Neural progenitor cell (in vitro differentiated cells): ENCODE measurements at regions not wholly inside any gene's neighbourhood (a gene's known extent, or its start where the extent isn't known, plus 50 kb on each side); places are given as distances from the start of the nearest gene placed in this dataset.
"Not testable (repeated sequence)": the region's sequence is repeated elsewhere in the genome, so short reads cannot be mapped to it uniquely, and the experiment has no call there.

ENCODE experiments used
- DNase-seq: peaks from one replicate; pipeline ENCODE4 v3.0.0-alpha.2; 2016; ENCODE audit warnings: low spot score
- H2AFZ ChIP-seq: fragments of 200-600 bp; sonication (generic); replicated peaks from 2 replicates; pipeline ENCODE4 v1.6.1; 2016; ENCODE audit warnings: antibody characterized with exemption
- H3F3A ChIP-seq: fragments of 200-600 bp; sonication (generic); 2 replicates; pipeline ENCODE4 v1.6.1; 2016; ENCODE audit warnings: antibody characterized with exemption, low read depth
- H3K27ac ChIP-seq: fragments of 200-600 bp; sonication (generic); 2 replicates; pipeline ENCODE4 v1.5.1; 2016; ENCODE audit warnings: mild to moderate bottlenecking
- H3K27me3 ChIP-seq: fragments of 200-600 bp; sonication (generic); 2 replicates; pipeline ENCODE4 v1.6.1; 2016; ENCODE audit warnings: mild to moderate bottlenecking, moderate library complexity
- H3K36me3 ChIP-seq: fragments of 200-600 bp; sonication (generic); 2 replicates; pipeline ENCODE4 v1.5.1; 2016
- H3K4me1 ChIP-seq: fragments of 200-600 bp; sonication (generic); 2 replicates; pipeline ENCODE4 v1.6.1; 2016; ENCODE audit warnings: mixed run types
- H3K4me2 ChIP-seq: fragments of 200-600 bp; sonication (generic); 2 replicates; pipeline ENCODE4 v1.6.1; 2016
- H3K4me3 ChIP-seq: fragments of 200-600 bp; sonication (generic); 2 replicates; pipeline ENCODE4 v1.5.1; 2016
- H3K79me2 ChIP-seq: fragments of 200-600 bp; sonication (generic); 2 replicates; pipeline ENCODE4 v1.6.1; 2016; ENCODE audit warnings: low read depth
- H3K9ac ChIP-seq: fragments of 200-600 bp; sonication (generic); 2 replicates; pipeline ENCODE4 v1.6.1; 2016
- H3K9me3 ChIP-seq: fragments of 200-600 bp; sonication (generic); 2 replicates; pipeline ENCODE4 v1.5.1; 2016; ENCODE audit warnings: low read depth
- H4K20me1 ChIP-seq: fragments of 200-600 bp; sonication (generic); 2 replicates; pipeline ENCODE4 v1.6.1; 2016; ENCODE audit warnings: low read depth
- H3K27ac Mint-ChIP-seq: 3 replicates; pipeline ENCODE4 v1.8.0; 2021; ENCODE audit warnings: mixed read lengths
- H3K27me3 Mint-ChIP-seq: 2 replicates; pipeline ENCODE4 v1.8.0; 2022; ENCODE audit warnings: low read depth, mild to moderate bottlenecking, inconsistent platforms, moderate library complexity, mixed read lengths; ENCODE audit not compliant: insufficient read depth
- H3K36me3 Mint-ChIP-seq: 3 replicates; pipeline ENCODE4 v1.8.0; 2021; ENCODE audit warnings: mixed read lengths
- H3K4me1 Mint-ChIP-seq: 3 replicates; pipeline ENCODE4 v1.8.0; 2021; ENCODE audit warnings: mixed read lengths
- H3K4me3 Mint-ChIP-seq: 3 replicates; pipeline ENCODE4 v1.8.0; 2021; ENCODE audit warnings: mild to moderate bottlenecking, moderate library complexity, mixed read lengths
- H3K9me3 Mint-ChIP-seq: 3 replicates; pipeline ENCODE4 v1.8.0; 2020; ENCODE audit warnings: mixed read lengths
- EZH2 ChIP-seq: fragments of 200-600 bp; sonication (generic); IDR thresholded peaks from 2 replicates; pipeline ENCODE4 v1.6.1; 2017; ENCODE audit warnings: antibody characterized with exemption, mild to moderate bottlenecking, moderate library complexity
- EZH2phosphoT487 ChIP-seq: fragments of 200-600 bp; sonication (generic); IDR thresholded peaks from 2 replicates; pipeline ENCODE4 v1.6.1; 2017; ENCODE audit warnings: antibody characterized with exemption
- TF ChIP-seq, protein P1 (sequence below): fragments of 200-600 bp; sonication (generic); IDR thresholded peaks from 2 replicates; pipeline ENCODE4 v1.5.1; 2017; ENCODE audit warnings: antibody characterized with exemption, mild to moderate bottlenecking

DNA sequence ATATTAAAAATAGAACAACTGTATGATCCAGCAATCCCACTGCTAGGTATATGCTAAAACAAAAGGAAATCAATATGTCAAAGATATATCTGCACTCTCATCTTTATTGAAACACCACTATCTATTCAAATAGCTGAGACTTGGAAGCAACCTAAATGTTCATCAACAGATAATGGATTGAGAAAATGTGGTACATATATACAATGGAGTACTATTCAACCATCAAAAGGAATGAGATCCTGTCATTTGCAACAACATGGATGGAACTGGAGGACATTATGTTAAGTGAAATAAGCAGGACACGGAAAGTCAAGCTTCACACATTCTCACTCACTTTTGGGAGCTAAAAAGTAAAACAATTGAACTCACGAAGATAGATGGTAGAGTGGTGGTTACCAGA is 610.1 kb upstream of the SEMA3D start:
- Histone ChIP-seq H3K4me1 (no peaks in the 10 kb centered on the region), H3K9ac (no peak overlapping the region), H3K79me2 (no peaks in the 10 kb centered on the region), H3F3A (no peaks in the 10 kb centered on the region), H2AFZ (no peak overlapping the region), H4K20me1 (no peaks in the 10 kb centered on the region), H3K36me3 (no peaks in the 10 kb centered on the region), H3K4me3 (no peak overlapping the region), H3K4me2 (no peak overlapping the region), H3K27ac (no peak overlapping the region), H3K27me3 (no peaks in the 10 kb centered on the region), H3K9me3 (no peaks in the 10 kb centered on the region)
- no peak for TF ChIP-seq EZH2phosphoT487
- TF ChIP-seq EZH2 = no peak
- TF ChIP-seq, protein P1, sequence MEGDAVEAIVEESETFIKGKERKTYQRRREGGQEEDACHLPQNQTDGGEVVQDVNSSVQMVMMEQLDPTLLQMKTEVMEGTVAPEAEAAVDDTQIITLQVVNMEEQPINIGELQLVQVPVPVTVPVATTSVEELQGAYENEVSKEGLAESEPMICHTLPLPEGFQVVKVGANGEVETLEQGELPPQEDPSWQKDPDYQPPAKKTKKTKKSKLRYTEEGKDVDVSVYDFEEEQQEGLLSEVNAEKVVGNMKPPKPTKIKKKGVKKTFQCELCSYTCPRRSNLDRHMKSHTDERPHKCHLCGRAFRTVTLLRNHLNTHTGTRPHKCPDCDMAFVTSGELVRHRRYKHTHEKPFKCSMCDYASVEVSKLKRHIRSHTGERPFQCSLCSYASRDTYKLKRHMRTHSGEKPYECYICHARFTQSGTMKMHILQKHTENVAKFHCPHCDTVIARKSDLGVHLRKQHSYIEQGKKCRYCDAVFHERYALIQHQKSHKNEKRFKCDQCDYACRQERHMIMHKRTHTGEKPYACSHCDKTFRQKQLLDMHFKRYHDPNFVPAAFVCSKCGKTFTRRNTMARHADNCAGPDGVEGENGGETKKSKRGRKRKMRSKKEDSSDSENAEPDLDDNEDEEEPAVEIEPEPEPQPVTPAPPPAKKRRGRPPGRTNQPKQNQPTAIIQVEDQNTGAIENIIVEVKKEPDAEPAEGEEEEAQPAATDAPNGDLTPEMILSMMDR = no peak
- no peak for DNase-seq
- H3K27me3 Mint-ChIP-seq = no peaks in the 10 kb centered on the region
- no peaks in the 10 kb centered on the region for H3K4me1 Mint-ChIP-seq
- H3K36me3 Mint-ChIP-seq = no peaks in the 10 kb centered on the region
- no peak overlapping the region for H3K27ac Mint-ChIP-seq
- H3K9me3 Mint-ChIP-seq = no peaks in the 10 kb centered on the region
- no peak overlapping the region for H3K4me3 Mint-ChIP-seq

- H3K4me1 ChIP-seq, DNase-seq, H3K4me3 ChIP-seq, H3K36me3 Mint-ChIP-seq, H3K36me3 ChIP-seq, H3K4me2 ChIP-seq, H3K27ac Mint-ChIP-seq, H2AFZ ChIP-seq, H3F3A ChIP-seq, H3K9me3 Mint-ChIP-seq, H3K79me2 ChIP-seq, H3K4me3 Mint-ChIP-seq, H3K9ac ChIP-seq, H4K20me1 ChIP-seq, H3K27me3 Mint-ChIP-seq, H3K27ac ChIP-seq, H3K27me3 ChIP-seq, H3K9me3 ChIP-seq, H3K4me1 Mint-ChIP-seq: not testable (repeated sequence)
Observed at GRCh38 chr7:85791098-85791497, 604.2 kb upstream of the SEMA3D start.

GRCh38 chr7:85781606-85782005 is 594.8 kb upstream of the SEMA3D start:
- no peak overlapping the region for H3K4me3 ChIP-seq
- Mint-ChIP-seq H3K27me3 (no peaks in the 10 kb centered on the region), H3K4me1 (no peaks in the 10 kb centered on the region), H3K9me3 (peaks cover 14% of the 10 kb centered on the region), H3K36me3 (no peaks in the 10 kb centered on the region), H3K27ac (no peak overlapping the region), H3K4me3 (no peak overlapping the region)
- H3K9me3 ChIP-seq = no peaks in the 10 kb centered on the region
- H3K27me3 ChIP-seq = no peaks in the 10 kb centered on the region
- H3K4me2 ChIP-seq = no peak overlapping the region
- H3F3A ChIP-seq = no peaks in the 10 kb centered on the region
- no peaks in the 10 kb centered on the region for H3K4me1 ChIP-seq
- H2AFZ ChIP-seq = no peak overlapping the region
- no peak for DNase-seq
- no peak overlapping the region for H3K9ac ChIP-seq
- H3K79me2 ChIP-seq = no peaks in the 10 kb centered on the region
- H3K27ac ChIP-seq = no peak overlapping the region
- H4K20me1 ChIP-seq = no peaks in the 10 kb centered on the region
- H3K36me3 ChIP-seq = no peaks in the 10 kb centered on the region
- no peak for TF ChIP-seq EZH2
- TF ChIP-seq, protein P1 = no peak
- TF ChIP-seq EZH2phosphoT487 = no peak

DNA sequence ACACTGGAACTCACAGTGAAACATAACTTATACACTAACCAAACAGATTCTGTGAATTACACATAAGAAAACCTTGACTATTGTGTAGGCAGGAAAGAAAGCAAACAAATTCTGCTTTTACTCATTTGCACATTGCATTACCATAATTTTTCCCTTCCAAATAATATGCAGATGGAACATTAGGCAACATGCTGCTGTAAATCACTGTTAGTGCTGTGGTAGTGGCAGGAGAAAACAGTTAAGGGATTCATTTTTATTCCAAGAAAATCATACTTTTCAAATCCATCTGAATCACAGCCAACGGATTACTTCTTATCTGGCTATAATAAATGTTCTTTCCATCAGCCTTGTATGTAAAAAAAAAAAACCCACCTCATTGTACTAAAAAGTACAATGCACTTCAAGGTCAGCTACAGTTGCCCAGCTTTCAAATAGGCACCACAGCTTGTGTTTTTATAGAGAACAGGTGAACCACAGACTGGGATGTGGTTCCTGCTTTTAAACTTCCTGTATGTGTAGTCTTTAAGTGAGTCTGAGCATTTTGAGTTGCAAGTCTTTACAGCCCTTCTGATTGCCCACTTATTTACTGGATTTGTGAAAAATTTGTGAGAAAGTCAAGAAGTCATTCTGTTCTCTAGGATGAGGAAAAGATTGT is 590.0 kb upstream of the SEMA3D start:
- Histone ChIP-seq H3K79me2 (no peaks in the 10 kb centered on the region), H3K27ac (no peak overlapping the region), H2AFZ (no peak overlapping the region), H3K4me2 (no peak overlapping the region), H3K4me1 (no peaks in the 10 kb centered on the region), H3K27me3 (no peaks in the 10 kb centered on the region), H3K36me3 (no peaks in the 10 kb centered on the region), H4K20me1 (no peaks in the 10 kb centered on the region), H3K9ac (no peak overlapping the region), H3K4me3 (no peak overlapping the region), H3K9me3 (no peaks in the 10 kb centered on the region), H3F3A (no peaks in the 10 kb centered on the region)
- H3K27ac Mint-ChIP-seq = no peak overlapping the region
- no peak overlapping the region for H3K4me3 Mint-ChIP-seq
- no peaks in the 10 kb centered on the region for H3K4me1 Mint-ChIP-seq
- no peaks in the 10 kb centered on the region for H3K27me3 Mint-ChIP-seq
- no peaks in the 10 kb centered on the region for H3K9me3 Mint-ChIP-seq
- DNase-seq = no peak
- TF ChIP-seq EZH2 (no peak), EZH2phosphoT487 (no peak)
- TF ChIP-seq, protein P1 = no peak
- H3K36me3 Mint-ChIP-seq = no peaks in the 10 kb centered on the region
